ENCODE measurements at regions not wholly inside any gene's neighbourhood (a gene's known extent, or its start where the extent isn't known, plus 50 kb on each side); places are given as distances from the start of the nearest gene placed in this dataset.

- no peak for TF ChIP-seq CTCF (IDR thresholded peaks at IDR 0.05)
- H3K9me3 ChIP-seq = no peaks in the 10 kb centered on the region
- no peak overlapping the region for H3K4me3 ChIP-seq
- ATAC-seq = no peak
- intact Hi-C loops (cut with DNase I, micrococcal nuclease) = no loop called here
- peaks cover 6% of the 10 kb centered on the region for H3K4me1 ChIP-seq (ENCODE audit: low read depth)
- DNase-seq = no peak
- H3K36me3 ChIP-seq (ENCODE audit: low read depth) = no peaks in the 10 kb centered on the region
These were observed 135.4 kb downstream of the NCOR2 start for GRCh38 chr12:124431971-124432370.

GRCh38 chr12:124430491-124430890, 135.6 kb downstream of the RFLNA start:
- Histone ChIP-seq H3K4me3 (no peak overlapping the region), H3K9me3 (no peaks in the 10 kb centered on the region), H3K4me1 (ENCODE audit: low read depth) (peaks cover 6% of the 10 kb centered on the region), H3K36me3 (ENCODE audit: low read depth) (no peaks in the 10 kb centered on the region)
- peak in 1 of 3 donors; percentile 42 for DNase-seq
- no peak for ATAC-seq
- intact Hi-C loops (cut with DNase I, micrococcal nuclease) = no loop called here
- TF ChIP-seq CTCF (IDR thresholded peaks at IDR 0.05) = no peak

GRCh38 chr12:124429535-124429934, 134.6 kb downstream of the RFLNA start:
- Histone ChIP-seq H3K4me3 (no peak overlapping the region), H3K36me3 (ENCODE audit: low read depth) (no peaks in the 10 kb centered on the region), H3K9me3 (no peaks in the 10 kb centered on the region), H3K4me1 (ENCODE audit: low read depth) (peaks cover 6% of the 10 kb centered on the region)
- no peak for ATAC-seq
- intact Hi-C loops (cut with DNase I, micrococcal nuclease) = no loop called here
- no peak for TF ChIP-seq CTCF (IDR thresholded peaks at IDR 0.05)
- peak in 1 of 3 donors; percentile 46 for DNase-seq

GRCh38 chr12:124428792-124429281, 133.9 kb downstream of the RFLNA start:
- H3K36me3 ChIP-seq (ENCODE audit: low read depth) = no peaks in the 10 kb centered on the region
- H3K4me1 ChIP-seq (ENCODE audit: low read depth) = peaks cover 12% of the 10 kb centered on the region
- DNase-seq (peak in 1 of 3 donors; percentile 50), ATAC-seq (no peak)
- no peak overlapping the region for H3K4me3 ChIP-seq
- TF ChIP-seq CTCF (IDR thresholded peaks at IDR 0.05) = no peak
- intact Hi-C loops (cut with DNase I, micrococcal nuclease) = no loop called here
- no peaks in the 10 kb centered on the region for H3K9me3 ChIP-seq

GRCh38 chr12:124428136-124428791, 133.4 kb downstream of the RFLNA start:
- H3K4me3 ChIP-seq = no peak overlapping the region
- no peaks in the 10 kb centered on the region for H3K36me3 ChIP-seq (ENCODE audit: low read depth)
- DNase-seq (peak; percentile 32 to 72 (median 46)), ATAC-seq (peak; percentile 6)
- H3K9me3 ChIP-seq = no peaks in the 10 kb centered on the region
- no peak for TF ChIP-seq CTCF (IDR thresholded peaks at IDR 0.05)
- H3K4me1 ChIP-seq (ENCODE audit: low read depth) = peaks cover 18% of the 10 kb centered on the region
- intact Hi-C loops (cut with DNase I, micrococcal nuclease) = no loop called here
